Panc1 (cell line): ENCODE measurements at regions not wholly inside any gene's neighbourhood (a gene's known extent, or its start where the extent isn't known, plus 50 kb on each side); places are given as distances from the start of the nearest gene placed in this dataset.

Source experiments
- ATAC-seq: fragments of 200-7000 bp; cut with Tn5 transposase; 2 replicates; pipeline ENCODE4 v1.9.1; 2020; ENCODE audit warnings: mild to moderate bottlenecking, moderate library complexity
- BruUV-seq: library from RNA; stranded (reverse); fragments of 400-500 nt; replicated peaks from 2 replicates; lab custom pipeline; 2021; lab: Mats Ljungman, UMichigan
- CTCF ChIA-PET: fragments of 300-600 bp; sonication (Branson Sonifier 250); formaldehyde crosslinking; loops from one replicate; lab custom pipeline; 2022; ENCODE audit warnings: antibody characterized with exemption; lab: Charles Lee
- POLR2A ChIA-PET: fragments of 300-600 bp; sonication (Branson Sonifier 250); formaldehyde crosslinking; loops from one replicate; lab custom pipeline; 2022; ENCODE audit warnings: antibody characterized with exemption; lab: Charles Lee
- DNase-seq: peaks from one replicate; pipeline ENCODE4 v3.0.0-alpha.2; 2010; ENCODE audit warnings: low read depth, low spot score
- H3K27ac ChIP-seq: 2 replicates; pipeline ENCODE4 v1.5.1; 2011; ENCODE audit warnings: mild to moderate bottlenecking, low read length, inconsistent platforms
- H3K27me3 ChIP-seq: fragments of 200-500 bp; sonication (Bioruptor generic); 2 replicates; pipeline ENCODE4 v1.6.0; 2014; ENCODE audit warnings: low read length, inconsistent platforms; ENCODE audit not compliant: control insufficient read depth, insufficient read depth
- H3K36me3 ChIP-seq: fragments of 200-500 bp; sonication (Bioruptor generic); 2 replicates; pipeline ENCODE4 v1.5.1; 2014; ENCODE audit warnings: inconsistent platforms, mild to moderate bottlenecking, low read length, moderate library complexity; ENCODE audit not compliant: control insufficient read depth, insufficient read depth
- H3K4me1 ChIP-seq: 2 replicates; pipeline ENCODE4 v1.5.1; 2011; ENCODE audit warnings: inconsistent platforms, mild to moderate bottlenecking, low read length, moderate library complexity; ENCODE audit not compliant: control insufficient read depth, insufficient read depth
- H3K4me3 ChIP-seq, 2 experiments: 2 replicates each; pipeline ENCODE4 v1.5.1; 2011 to 2012; ENCODE audit warnings: low read depth in 2 of 2, low read length in 2 of 2, mild to moderate bottlenecking in 2 of 2, inconsistent platforms in 1 of 2, moderate library complexity in 1 of 2
- H3K9me3 ChIP-seq: fragments of 200-500 bp; sonication (Bioruptor generic); 2 replicates; pipeline ENCODE4 v1.5.1; 2014; ENCODE audit warnings: low read depth, mild to moderate bottlenecking, inconsistent platforms, low read length, moderate library complexity; ENCODE audit not compliant: control insufficient read depth, insufficient read depth
- POLR2AphosphoS5 ChIP-seq: IDR thresholded peaks from 2 replicates; pipeline ENCODE4 v1.6.1; 2012; ENCODE audit warnings: mild to moderate bottlenecking, low read depth, low read length, moderate library complexity
- SIN3A ChIP-seq: IDR thresholded peaks from 2 replicates; pipeline ENCODE4 v1.6.1; 2012; ENCODE audit warnings: low read depth, mild to moderate bottlenecking, low read length, moderate library complexity, borderline replicate concordance; ENCODE audit not compliant: insufficient read depth
- TCF7L2 ChIP-seq: IDR thresholded peaks from 2 replicates; pipeline ENCODE4 v1.6.1; 2011; ENCODE audit warnings: mild to moderate bottlenecking, low read depth, low read length, inconsistent platforms
- in situ Hi-C: cut with HindIII; loops from 2 replicates; pipeline ENCODE4 v1.10.0; 2016; ENCODE audit warnings: low sequenced_read_pairs, low pct_unique_long_range_greater_than_20kb
- intact Hi-C: fragments of 100-400 bp; cut with micrococcal nuclease; formaldehyde crosslinking; loops from one replicate; pipeline ENCODE4 v1.10.0; 2022; ENCODE audit not compliant: unreplicated experiment
- TF ChIP-seq, protein P1 (sequence below), 2 experiments: IDR thresholded peaks; 2 replicates each; pipeline ENCODE4 v1.6.1; 2011 to 2012; ENCODE audit warnings: low read depth in 2 of 2, control low read depth in 1 of 2, low read length in 1 of 2, mild to moderate bottlenecking in 1 of 2, moderate library complexity in 1 of 2; ENCODE audit not compliant: insufficient read depth in 1 of 2
- TF ChIP-seq, protein P2 (sequence below): fragments of 450-650 bp; IDR thresholded peaks from 2 replicates; pipeline ENCODE4 v1.5.1; 2017; ENCODE audit warnings: mild to moderate bottlenecking

- no TSS peak for BruUV-seq
- intact Hi-C loops = no loop called here
- CTCF ChIA-PET = interaction anchor here (0.6 kb wide), 1 partner anchor 631 kb away, joined by 3 read pairs; no protein-coding TSS in a partner anchor
Observed at GRCh38 chr19:5394551-5395505, 54.2 kb upstream of the PTPRS start.

GRCh38 chr19:5395556-5395955 is 54.9 kb upstream of the PTPRS start:
- no peak for ATAC-seq
- H3K4me1 ChIP-seq = no peaks in the 10 kb centered on the region

More at GRCh38 chr19:5394551-5395505, 54.2 kb upstream of the PTPRS start:
- in situ Hi-C loops = no loop called here
- TF ChIP-seq POLR2AphosphoS5 (no peak), SIN3A (no peak), TCF7L2 (no peak)
- TF ChIP-seq, protein P1, sequence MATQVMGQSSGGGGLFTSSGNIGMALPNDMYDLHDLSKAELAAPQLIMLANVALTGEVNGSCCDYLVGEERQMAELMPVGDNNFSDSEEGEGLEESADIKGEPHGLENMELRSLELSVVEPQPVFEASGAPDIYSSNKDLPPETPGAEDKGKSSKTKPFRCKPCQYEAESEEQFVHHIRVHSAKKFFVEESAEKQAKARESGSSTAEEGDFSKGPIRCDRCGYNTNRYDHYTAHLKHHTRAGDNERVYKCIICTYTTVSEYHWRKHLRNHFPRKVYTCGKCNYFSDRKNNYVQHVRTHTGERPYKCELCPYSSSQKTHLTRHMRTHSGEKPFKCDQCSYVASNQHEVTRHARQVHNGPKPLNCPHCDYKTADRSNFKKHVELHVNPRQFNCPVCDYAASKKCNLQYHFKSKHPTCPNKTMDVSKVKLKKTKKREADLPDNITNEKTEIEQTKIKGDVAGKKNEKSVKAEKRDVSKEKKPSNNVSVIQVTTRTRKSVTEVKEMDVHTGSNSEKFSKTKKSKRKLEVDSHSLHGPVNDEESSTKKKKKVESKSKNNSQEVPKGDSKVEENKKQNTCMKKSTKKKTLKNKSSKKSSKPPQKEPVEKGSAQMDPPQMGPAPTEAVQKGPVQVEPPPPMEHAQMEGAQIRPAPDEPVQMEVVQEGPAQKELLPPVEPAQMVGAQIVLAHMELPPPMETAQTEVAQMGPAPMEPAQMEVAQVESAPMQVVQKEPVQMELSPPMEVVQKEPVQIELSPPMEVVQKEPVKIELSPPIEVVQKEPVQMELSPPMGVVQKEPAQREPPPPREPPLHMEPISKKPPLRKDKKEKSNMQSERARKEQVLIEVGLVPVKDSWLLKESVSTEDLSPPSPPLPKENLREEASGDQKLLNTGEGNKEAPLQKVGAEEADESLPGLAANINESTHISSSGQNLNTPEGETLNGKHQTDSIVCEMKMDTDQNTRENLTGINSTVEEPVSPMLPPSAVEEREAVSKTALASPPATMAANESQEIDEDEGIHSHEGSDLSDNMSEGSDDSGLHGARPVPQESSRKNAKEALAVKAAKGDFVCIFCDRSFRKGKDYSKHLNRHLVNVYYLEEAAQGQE (IDR thresholded peaks at IDR 0.05; ENCODE audit: insufficient read depth in 1 of 2, low read depth in 2 of 2, low read length in 1 of 2) = no peak
- TF ChIP-seq, protein P2, sequence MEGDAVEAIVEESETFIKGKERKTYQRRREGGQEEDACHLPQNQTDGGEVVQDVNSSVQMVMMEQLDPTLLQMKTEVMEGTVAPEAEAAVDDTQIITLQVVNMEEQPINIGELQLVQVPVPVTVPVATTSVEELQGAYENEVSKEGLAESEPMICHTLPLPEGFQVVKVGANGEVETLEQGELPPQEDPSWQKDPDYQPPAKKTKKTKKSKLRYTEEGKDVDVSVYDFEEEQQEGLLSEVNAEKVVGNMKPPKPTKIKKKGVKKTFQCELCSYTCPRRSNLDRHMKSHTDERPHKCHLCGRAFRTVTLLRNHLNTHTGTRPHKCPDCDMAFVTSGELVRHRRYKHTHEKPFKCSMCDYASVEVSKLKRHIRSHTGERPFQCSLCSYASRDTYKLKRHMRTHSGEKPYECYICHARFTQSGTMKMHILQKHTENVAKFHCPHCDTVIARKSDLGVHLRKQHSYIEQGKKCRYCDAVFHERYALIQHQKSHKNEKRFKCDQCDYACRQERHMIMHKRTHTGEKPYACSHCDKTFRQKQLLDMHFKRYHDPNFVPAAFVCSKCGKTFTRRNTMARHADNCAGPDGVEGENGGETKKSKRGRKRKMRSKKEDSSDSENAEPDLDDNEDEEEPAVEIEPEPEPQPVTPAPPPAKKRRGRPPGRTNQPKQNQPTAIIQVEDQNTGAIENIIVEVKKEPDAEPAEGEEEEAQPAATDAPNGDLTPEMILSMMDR = no peak
- Histone ChIP-seq H3K9me3 (no peaks in the 10 kb centered on the region), H3K27ac (no peak overlapping the region), H3K27me3 (peaks cover 2% of the 10 kb centered on the region; the same call in 1 of the 2 replicates), H3K4me3 (no peak overlapping the region), H3K4me1 (no peaks in the 10 kb centered on the region), H3K36me3 (no peaks in the 10 kb centered on the region)
- ATAC-seq (no peak), DNase-seq (no peak)
- POLR2A ChIA-PET = no interaction called here

More at GRCh38 chr19:5395556-5395955, 54.9 kb upstream of the PTPRS start:
- ChIA-PET CTCF (interaction anchor here (0.6 kb wide), 1 partner anchor 632 kb away, joined by 3 read pairs; no protein-coding TSS in a partner anchor), POLR2A (no interaction called here)
- Histone ChIP-seq H3K27me3 (peaks cover 2% of the 10 kb centered on the region; the same call in 1 of the 2 replicates), H3K4me3 (no peak overlapping the region), H3K27ac (no peak overlapping the region), H3K9me3 (no peaks in the 10 kb centered on the region), H3K36me3 (no peaks in the 10 kb centered on the region)
- BruUV-seq = no TSS peak
- intact Hi-C loops (no loop called here), in situ Hi-C loops (no loop called here)
- DNase-seq = no peak
- TF ChIP-seq SIN3A (no peak), POLR2AphosphoS5 (no peak)
- TF ChIP-seq, protein P2 = no peak
